ENCODE measurements at regions not wholly inside any gene's neighbourhood (a gene's known extent, or its start where the extent isn't known, plus 50 kb on each side); places are given as distances from the start of the nearest gene placed in this dataset.
"Not testable (repeated sequence)": the region's sequence is repeated elsewhere in the genome, so short reads cannot be mapped to it uniquely, and the experiment has no call there.

DNA sequence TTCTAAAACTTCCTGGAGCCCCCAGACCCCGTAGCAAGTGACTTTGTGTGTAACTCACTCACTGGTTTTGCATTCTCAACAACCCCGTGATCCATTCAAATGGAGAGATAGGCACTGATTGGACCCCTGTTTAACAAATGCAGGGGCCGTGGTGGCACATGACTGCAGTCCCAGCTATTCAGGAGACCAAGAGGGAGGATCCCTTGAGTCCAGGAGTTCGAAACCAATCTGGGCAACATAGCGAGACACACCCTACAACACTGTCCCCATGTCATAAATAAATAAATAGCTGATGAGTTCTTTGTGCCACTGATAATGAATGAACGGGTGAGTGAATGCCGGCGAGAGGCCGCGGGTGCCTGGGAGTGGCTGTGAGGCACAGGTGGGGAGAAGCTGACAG lies 59.4 kb upstream of the PAX7 start:
- TF ChIP-seq CTCF (IDR thresholded peaks at IDR 0.05; ENCODE audit: low read depth, low read length, missing control alignments) = no peak
- no peak for DNase-seq (ENCODE audit: low read depth)
- no peak overlapping the region for H3K4me3 ChIP-seq (ENCODE audit: low read depth, low read length)

GRCh38 chr1:18572022-18572880 lies 58.4 kb upstream of the PAX7 start:
- no peak for TF ChIP-seq CTCF (IDR thresholded peaks at IDR 0.05; ENCODE audit: low read depth, low read length, missing control alignments)
- H3K4me3 ChIP-seq (ENCODE audit: low read depth, low read length) = no peak overlapping the region

DNA sequence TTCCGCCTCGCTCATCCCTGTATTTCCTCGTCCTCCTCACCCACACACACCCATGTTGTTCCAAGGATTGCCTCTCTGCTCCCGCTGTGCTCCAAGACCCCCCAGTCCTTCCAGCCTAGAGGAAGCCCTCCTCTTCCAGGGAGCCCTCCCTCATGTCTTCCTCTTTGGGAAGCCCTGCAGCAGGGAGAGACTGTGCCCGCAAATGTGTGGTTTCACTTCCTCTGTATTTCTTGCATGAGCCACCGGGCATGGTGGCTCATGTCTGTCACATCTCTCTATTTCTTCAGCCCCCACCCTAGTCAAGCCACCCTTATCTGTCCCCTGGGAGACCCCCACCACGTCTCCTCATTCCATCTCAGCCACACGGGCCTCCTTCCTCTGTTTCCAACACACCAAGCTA lies 57.5 kb upstream of the PAX7 start:
- H3K4me3 ChIP-seq (ENCODE audit: low read depth, low read length) = no peak overlapping the region
- no peak for DNase-seq (ENCODE audit: low read depth)
- TF ChIP-seq CTCF (IDR thresholded peaks at IDR 0.05; ENCODE audit: low read depth, low read length, missing control alignments) = no peak

More at GRCh38 chr1:18572022-18572880, 58.4 kb upstream of the PAX7 start:
- DNase-seq (ENCODE audit: low read depth) = no peak

DNA sequence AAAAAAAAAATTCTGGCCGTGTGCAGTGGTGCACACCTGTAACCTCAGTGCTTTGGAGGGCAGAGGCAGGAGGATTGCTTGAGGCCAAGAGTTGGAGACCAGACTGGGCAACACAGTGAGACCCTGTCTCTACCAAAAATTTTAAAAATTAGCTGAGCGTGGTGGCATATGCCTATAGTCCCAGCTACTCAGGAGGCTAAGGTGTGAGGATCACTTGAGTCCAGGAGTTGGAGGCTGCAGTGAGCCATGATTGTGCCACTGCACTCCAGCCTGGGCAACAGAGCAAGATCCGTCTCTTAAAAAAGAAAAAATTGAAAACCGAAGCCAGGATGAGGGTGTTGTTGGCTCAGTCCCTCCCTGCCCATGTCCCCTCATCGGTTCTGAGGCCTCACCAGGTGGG lies 55.9 kb upstream of the PAX7 start:
- no peak for DNase-seq (ENCODE audit: low read depth)
- H3K4me3 ChIP-seq (ENCODE audit: low read depth, low read length) = no peak overlapping the region
- no peak for TF ChIP-seq CTCF (IDR thresholded peaks at IDR 0.05; ENCODE audit: low read depth, low read length, missing control alignments)

GRCh38 chr1:18575620-18576019 lies 55.0 kb upstream of the PAX7 start:
- no peak overlapping the region for H3K4me3 ChIP-seq (ENCODE audit: low read depth, low read length)
- no peak for DNase-seq (ENCODE audit: low read depth)
- no peak for TF ChIP-seq CTCF (IDR thresholded peaks at IDR 0.05; ENCODE audit: low read depth, low read length, missing control alignments)

GRCh38 chr1:18578271-18578670 lies 52.4 kb upstream of the PAX7 start:
- DNase-seq (ENCODE audit: low read depth) = no peak
- no peak for TF ChIP-seq CTCF (IDR thresholded peaks at IDR 0.05; ENCODE audit: low read depth, low read length, missing control alignments)
- H3K4me3 ChIP-seq (ENCODE audit: low read depth, low read length) = no peak overlapping the region

DNA sequence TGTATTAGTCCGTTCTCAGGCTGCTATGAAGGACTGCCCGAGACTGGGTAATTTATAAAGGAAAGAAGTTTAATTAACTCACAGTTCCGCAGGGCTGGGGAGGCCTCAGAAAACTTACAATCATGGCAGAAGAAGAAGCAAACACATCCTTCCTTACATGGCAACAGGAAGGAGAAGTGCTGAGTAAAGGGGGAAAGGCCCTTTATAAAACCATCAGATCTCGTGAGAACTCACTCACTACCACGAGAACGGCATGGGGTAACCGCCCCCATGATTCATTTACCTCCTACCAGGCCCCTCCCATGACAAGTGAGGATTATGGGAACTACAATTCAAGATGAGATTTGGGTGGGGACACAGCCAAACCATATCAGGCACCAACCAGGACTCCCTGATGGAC lies 51.4 kb upstream of the PAX7 start:
- DNase-seq (ENCODE audit: low read depth) = not testable (repeated sequence)

More for the DNA sequence above, 51.4 kb upstream of the PAX7 start:
- H3K4me3 ChIP-seq (ENCODE audit: low read depth, low read length) = not testable (repeated sequence)
